ENCODE measurements at regions not wholly inside any gene's neighbourhood (a gene's known extent, or its start where the extent isn't known, plus 50 kb on each side); places are given as distances from the start of the nearest gene placed in this dataset.

DNA sequence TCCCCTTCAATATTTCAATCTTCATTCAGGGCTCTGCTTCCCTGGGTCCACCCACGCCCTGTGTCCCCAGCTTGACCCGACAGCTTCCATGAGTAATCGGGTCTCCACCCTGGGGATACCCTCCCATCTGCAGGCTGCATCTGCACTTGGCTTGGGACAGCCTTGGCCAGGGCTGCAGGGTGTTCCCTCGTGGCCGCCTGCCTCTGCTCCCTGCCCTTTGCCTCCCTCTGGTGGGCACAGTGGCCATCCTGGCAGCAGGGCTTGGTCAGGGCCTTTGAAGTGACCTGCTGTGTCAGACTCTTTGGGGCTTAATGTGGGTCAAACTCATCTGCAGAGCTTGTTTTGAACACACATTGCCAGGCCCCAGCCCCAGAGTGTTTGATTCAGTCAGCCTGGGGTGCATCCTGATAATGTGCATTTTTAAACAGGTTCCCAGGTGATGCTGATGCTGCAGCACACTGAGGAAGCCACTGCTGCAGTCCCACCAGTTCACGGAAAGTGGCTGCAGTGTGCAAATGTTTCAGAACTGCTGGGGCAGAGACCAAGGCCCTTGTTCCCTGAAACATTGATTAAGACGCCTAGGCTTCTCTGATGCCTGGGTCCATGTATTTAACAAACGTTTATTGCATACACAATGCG, 80.7 kb upstream of the SEC61G start:
- no peaks in the 10 kb centered on the region for H4K20me1 ChIP-seq (ENCODE audit: insufficient read depth)
- no peak overlapping the region for H2AFZ ChIP-seq (ENCODE audit: low read depth, low read length)
- H3K27ac ChIP-seq (ENCODE audit: low read length) = no peak overlapping the region
- no peak overlapping the region for H3K4me2 ChIP-seq (ENCODE audit: low read length)
- H3K36me3 ChIP-seq (ENCODE audit: insufficient read depth, low read length) = no peaks in the 10 kb centered on the region
- H3K9ac ChIP-seq (ENCODE audit: low read length) = no peak overlapping the region
- no peaks in the 10 kb centered on the region for H3K27me3 ChIP-seq (ENCODE audit: insufficient read depth, low read depth, low read length)
- H3K9me3 ChIP-seq (ENCODE audit: low read length) = no peaks in the 10 kb centered on the region
- no peaks in the 10 kb centered on the region for H3F3A ChIP-seq (ENCODE audit: insufficient read depth, low read length, poor library complexity, severe bottlenecking)
- H3K79me2 ChIP-seq (replicated peaks; ENCODE audit: insufficient read depth, low read length) = no peaks in the 10 kb centered on the region
- TF ChIP-seq EZH2 (IDR thresholded peaks at IDR 0.05; ENCODE audit: borderline replicate concordance, insufficient read depth, low read length, poor library complexity, severe bottlenecking) (no peak), TAF1 (IDR thresholded peaks at IDR 0.05; ENCODE audit: low read depth) (no peak), MXI1 (conservative IDR thresholded peaks at IDR 0.05; ENCODE audit: poor library complexity, severe bottlenecking) (no peak), SMC3 (conservative IDR thresholded peaks at IDR 0.05; ENCODE audit: poor library complexity) (no peak), EP300 (conservative IDR thresholded peaks at IDR 0.05; ENCODE audit: poor library complexity, severe bottlenecking) (no peak), POLR2AphosphoS5 (IDR thresholded peaks at IDR 0.05) (no peak), RAD21 (conservative IDR thresholded peaks at IDR 0.05) (no peak)
- TF ChIP-seq, protein P1, sequence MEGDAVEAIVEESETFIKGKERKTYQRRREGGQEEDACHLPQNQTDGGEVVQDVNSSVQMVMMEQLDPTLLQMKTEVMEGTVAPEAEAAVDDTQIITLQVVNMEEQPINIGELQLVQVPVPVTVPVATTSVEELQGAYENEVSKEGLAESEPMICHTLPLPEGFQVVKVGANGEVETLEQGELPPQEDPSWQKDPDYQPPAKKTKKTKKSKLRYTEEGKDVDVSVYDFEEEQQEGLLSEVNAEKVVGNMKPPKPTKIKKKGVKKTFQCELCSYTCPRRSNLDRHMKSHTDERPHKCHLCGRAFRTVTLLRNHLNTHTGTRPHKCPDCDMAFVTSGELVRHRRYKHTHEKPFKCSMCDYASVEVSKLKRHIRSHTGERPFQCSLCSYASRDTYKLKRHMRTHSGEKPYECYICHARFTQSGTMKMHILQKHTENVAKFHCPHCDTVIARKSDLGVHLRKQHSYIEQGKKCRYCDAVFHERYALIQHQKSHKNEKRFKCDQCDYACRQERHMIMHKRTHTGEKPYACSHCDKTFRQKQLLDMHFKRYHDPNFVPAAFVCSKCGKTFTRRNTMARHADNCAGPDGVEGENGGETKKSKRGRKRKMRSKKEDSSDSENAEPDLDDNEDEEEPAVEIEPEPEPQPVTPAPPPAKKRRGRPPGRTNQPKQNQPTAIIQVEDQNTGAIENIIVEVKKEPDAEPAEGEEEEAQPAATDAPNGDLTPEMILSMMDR (IDR thresholded peaks at IDR 0.05; ENCODE audit: poor library complexity, severe bottlenecking) = no peak
- no peaks in the 10 kb centered on the region for H3K9me2 ChIP-seq (ENCODE audit: insufficient read depth, low read length)
- no peak overlapping the region for H3K4me3 ChIP-seq (ENCODE audit: low read length)

DNA sequence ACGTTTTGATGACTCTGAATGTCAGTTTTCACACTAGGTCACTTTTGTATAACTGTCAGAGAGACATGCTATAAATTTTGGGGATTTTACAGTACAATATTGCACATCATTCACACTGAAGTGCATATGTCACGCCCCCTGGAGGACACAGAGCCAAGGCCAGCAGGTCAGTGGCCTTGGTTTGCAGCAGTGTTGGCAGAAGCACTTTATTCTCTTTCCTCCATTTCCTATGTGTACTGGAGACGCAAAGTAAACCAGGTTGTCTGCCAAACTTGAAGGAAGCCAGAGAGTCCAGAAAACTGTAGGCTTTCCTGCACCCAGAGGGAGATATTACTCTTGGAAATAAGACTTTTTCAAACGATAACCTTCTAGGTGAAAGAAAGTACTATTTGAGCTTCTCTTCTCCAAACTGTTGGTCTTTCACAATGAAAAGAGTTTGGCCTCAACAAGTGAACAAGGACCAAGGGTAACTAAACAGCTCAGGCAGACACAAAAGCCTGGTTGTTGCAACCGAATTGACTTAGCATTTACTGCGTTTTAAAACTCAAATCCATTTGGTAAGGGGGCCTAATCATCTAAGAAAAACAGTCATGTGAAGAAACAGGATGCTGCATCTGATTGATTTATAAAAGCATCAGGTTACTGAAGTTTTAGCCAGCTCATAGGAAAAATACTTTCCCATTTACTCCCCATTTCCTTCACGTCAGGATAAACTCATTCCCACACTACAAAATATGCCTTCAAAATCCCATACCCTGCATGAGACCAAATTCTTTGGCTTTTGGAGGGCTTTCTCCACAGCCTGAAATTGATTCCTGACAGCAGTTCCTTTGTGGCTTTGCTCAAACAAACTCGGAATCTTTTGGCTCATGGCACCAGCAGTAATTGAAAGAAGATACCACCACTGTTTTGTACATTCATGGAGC, 83.0 kb upstream of the SEC61G start:
- Histone ChIP-seq H4K20me1 (ENCODE audit: insufficient read depth) (no peaks in the 10 kb centered on the region), H3K27ac (ENCODE audit: low read length) (no peak overlapping the region), H3K9me3 (ENCODE audit: low read length) (no peaks in the 10 kb centered on the region), H3K4me3 (ENCODE audit: low read length) (no peak overlapping the region), H3K4me2 (ENCODE audit: low read length) (no peak overlapping the region), H3K36me3 (ENCODE audit: insufficient read depth, low read length) (no peaks in the 10 kb centered on the region), H3K9ac (ENCODE audit: low read length) (no peak overlapping the region), H3F3A (ENCODE audit: insufficient read depth, low read length, poor library complexity, severe bottlenecking) (no peaks in the 10 kb centered on the region), H3K9me2 (ENCODE audit: insufficient read depth, low read length) (no peaks in the 10 kb centered on the region), H3K79me2 (replicated peaks; ENCODE audit: insufficient read depth, low read length) (no peaks in the 10 kb centered on the region), H3K27me3 (ENCODE audit: insufficient read depth, low read depth, low read length) (no peaks in the 10 kb centered on the region), H2AFZ (ENCODE audit: low read depth, low read length) (no peak overlapping the region)
- TF ChIP-seq EP300 (conservative IDR thresholded peaks at IDR 0.05; ENCODE audit: poor library complexity, severe bottlenecking) (no peak), TAF1 (IDR thresholded peaks at IDR 0.05; ENCODE audit: low read depth) (no peak), RAD21 (conservative IDR thresholded peaks at IDR 0.05) (no peak)
- TF ChIP-seq, protein P1 (IDR thresholded peaks at IDR 0.05; ENCODE audit: poor library complexity, severe bottlenecking) = no peak
- TF ChIP-seq, protein P2, sequence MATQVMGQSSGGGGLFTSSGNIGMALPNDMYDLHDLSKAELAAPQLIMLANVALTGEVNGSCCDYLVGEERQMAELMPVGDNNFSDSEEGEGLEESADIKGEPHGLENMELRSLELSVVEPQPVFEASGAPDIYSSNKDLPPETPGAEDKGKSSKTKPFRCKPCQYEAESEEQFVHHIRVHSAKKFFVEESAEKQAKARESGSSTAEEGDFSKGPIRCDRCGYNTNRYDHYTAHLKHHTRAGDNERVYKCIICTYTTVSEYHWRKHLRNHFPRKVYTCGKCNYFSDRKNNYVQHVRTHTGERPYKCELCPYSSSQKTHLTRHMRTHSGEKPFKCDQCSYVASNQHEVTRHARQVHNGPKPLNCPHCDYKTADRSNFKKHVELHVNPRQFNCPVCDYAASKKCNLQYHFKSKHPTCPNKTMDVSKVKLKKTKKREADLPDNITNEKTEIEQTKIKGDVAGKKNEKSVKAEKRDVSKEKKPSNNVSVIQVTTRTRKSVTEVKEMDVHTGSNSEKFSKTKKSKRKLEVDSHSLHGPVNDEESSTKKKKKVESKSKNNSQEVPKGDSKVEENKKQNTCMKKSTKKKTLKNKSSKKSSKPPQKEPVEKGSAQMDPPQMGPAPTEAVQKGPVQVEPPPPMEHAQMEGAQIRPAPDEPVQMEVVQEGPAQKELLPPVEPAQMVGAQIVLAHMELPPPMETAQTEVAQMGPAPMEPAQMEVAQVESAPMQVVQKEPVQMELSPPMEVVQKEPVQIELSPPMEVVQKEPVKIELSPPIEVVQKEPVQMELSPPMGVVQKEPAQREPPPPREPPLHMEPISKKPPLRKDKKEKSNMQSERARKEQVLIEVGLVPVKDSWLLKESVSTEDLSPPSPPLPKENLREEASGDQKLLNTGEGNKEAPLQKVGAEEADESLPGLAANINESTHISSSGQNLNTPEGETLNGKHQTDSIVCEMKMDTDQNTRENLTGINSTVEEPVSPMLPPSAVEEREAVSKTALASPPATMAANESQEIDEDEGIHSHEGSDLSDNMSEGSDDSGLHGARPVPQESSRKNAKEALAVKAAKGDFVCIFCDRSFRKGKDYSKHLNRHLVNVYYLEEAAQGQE (IDR thresholded peaks at IDR 0.05; ENCODE audit: borderline replicate concordance) = no peak
